OCI-LY1 (cell line): ENCODE measurements at regions not wholly inside any gene's neighbourhood (a gene's known extent, or its start where the extent isn't known, plus 50 kb on each side); places are given as distances from the start of the nearest gene placed in this dataset.

ENCODE experiments used
- H2AFZ ChIP-seq: fragments of 200-600 bp; sonication (generic), shearing (Covaris generic); 2 replicates; pipeline ENCODE4 v1.6.0; 2014; ENCODE audit warnings: antibody characterized with exemption, mild to moderate bottlenecking, low read length
- H3F3A ChIP-seq: fragments of 200-600 bp; sonication (generic), shearing (Covaris generic); 2 replicates; pipeline ENCODE4 v1.6.0; 2014; ENCODE audit warnings: mild to moderate bottlenecking, antibody characterized with exemption, low read length, moderate library complexity; ENCODE audit not compliant: insufficient read depth
- H3K27ac ChIP-seq: fragments of 200-600 bp; sonication (generic); 2 replicates; pipeline ENCODE4 v1.5.1; 2014; ENCODE audit warnings: low read length, mixed run types, mild to moderate bottlenecking, low read depth; ENCODE audit not compliant: poor library complexity, severe bottlenecking
- H3K27me3 ChIP-seq: fragments of 200-600 bp; sonication (generic); 2 replicates; pipeline ENCODE4 v1.6.0; 2014; ENCODE audit warnings: antibody characterized with exemption, mild to moderate bottlenecking, low read length, moderate library complexity; ENCODE audit not compliant: insufficient read depth
- H3K36me3 ChIP-seq: fragments of 200-600 bp; sonication (generic); 2 replicates; pipeline ENCODE4 v1.6.1; 2014; ENCODE audit warnings: mild to moderate bottlenecking, antibody characterized with exemption, low read length, moderate library complexity, mixed read lengths; ENCODE audit not compliant: insufficient read depth
- H3K4me1 ChIP-seq: fragments of 200-600 bp; sonication (generic); 2 replicates; pipeline ENCODE4 v1.5.1; 2014; ENCODE audit warnings: mild to moderate bottlenecking, low read length, moderate library complexity; ENCODE audit not compliant: insufficient read depth, severe bottlenecking
- H3K4me2 ChIP-seq: fragments of 200-600 bp; sonication (generic), shearing (Covaris generic); 2 replicates; pipeline ENCODE4 v1.6.1; 2014; ENCODE audit warnings: low read length
- H3K4me3 ChIP-seq: fragments of 200-600 bp; sonication (generic); 2 replicates; pipeline ENCODE4 v1.5.1; 2014; ENCODE audit warnings: low read length, low read depth, mild to moderate bottlenecking, mixed read lengths; ENCODE audit not compliant: poor library complexity, severe bottlenecking
- H3K79me2 ChIP-seq: fragments of 200-600 bp; shearing (Covaris generic); 2 replicates; pipeline ENCODE4 v1.6.1; 2016; ENCODE audit warnings: mixed run types, low read length, mixed read lengths; ENCODE audit not compliant: insufficient read depth
- H3K9ac ChIP-seq: fragments of 200-600 bp; sonication (generic), shearing (Covaris generic); 2 replicates; pipeline ENCODE4 v1.6.1; 2014; ENCODE audit warnings: mild to moderate bottlenecking, low read length, mixed read lengths
- H3K9me2 ChIP-seq: fragments of 200-600 bp; sonication (generic), shearing (Covaris generic); 2 replicates; pipeline ENCODE4 v1.6.1; 2014; ENCODE audit warnings: low read depth, mild to moderate bottlenecking, low read length, mixed read lengths
- H3K9me3 ChIP-seq: fragments of 200-600 bp; shearing (Covaris generic); 2 replicates; pipeline ENCODE4 v1.6.1; 2014; ENCODE audit warnings: low read length, mixed read lengths
- H4K20me1 ChIP-seq: fragments of 200-600 bp; sonication (generic), shearing (Covaris generic); 2 replicates; pipeline ENCODE4 v1.6.0; 2016; ENCODE audit warnings: mild to moderate bottlenecking, low read length; ENCODE audit not compliant: insufficient read depth
- CTCF ChIP-seq: fragments of 200-600 bp; sonication (generic), shearing (Covaris generic); IDR thresholded peaks from 2 replicates; pipeline ENCODE4 v1.5.1; 2017; ENCODE audit warnings: mild to moderate bottlenecking, antibody characterized with exemption, low read length, moderate library complexity, mixed read lengths
- EZH2 ChIP-seq: fragments of 200-600 bp; sonication (generic), shearing (Covaris generic); IDR thresholded peaks from 2 replicates; pipeline ENCODE4 v1.8.0; 2017; ENCODE audit warnings: borderline replicate concordance, mixed run types, mild to moderate bottlenecking, antibody characterized with exemption, low read length, moderate library complexity, mixed read lengths

- no peaks in the 10 kb centered on the region for H3K4me1 ChIP-seq
- no peaks in the 10 kb centered on the region for H3K9me2 ChIP-seq
Observed at GRCh38 chr4:22957774-22958309, 265.1 kb downstream of the GBA3 start.

GRCh38 chr4:22949161-22949855, 256.6 kb downstream of the GBA3 start:
- Histone ChIP-seq H3K27me3 (no peaks in the 10 kb centered on the region), H3K4me2 (no peak overlapping the region), H3K9me3 (no peaks in the 10 kb centered on the region), H3K4me3 (no peak overlapping the region), H2AFZ (no peak overlapping the region), H3K79me2 (no peaks in the 10 kb centered on the region), H4K20me1 (no peaks in the 10 kb centered on the region), H3F3A (no peaks in the 10 kb centered on the region), H3K9me2 (no peaks in the 10 kb centered on the region), H3K27ac (no peak overlapping the region), H3K36me3 (no peaks in the 10 kb centered on the region), H3K9ac (no peak overlapping the region), H3K4me1 (no peaks in the 10 kb centered on the region)
- TF ChIP-seq EZH2 (no peak), CTCF (no peak)

More at GRCh38 chr4:22957774-22958309, 265.1 kb downstream of the GBA3 start:
- no peaks in the 10 kb centered on the region for H3K27me3 ChIP-seq
- no peak overlapping the region for H3K9ac ChIP-seq
- no peaks in the 10 kb centered on the region for H3F3A ChIP-seq
- no peak overlapping the region for H2AFZ ChIP-seq
- H3K9me3 ChIP-seq, result no peaks in the 10 kb centered on the region
- no peak overlapping the region for H3K4me3 ChIP-seq
- no peak overlapping the region for H3K4me2 ChIP-seq
- TF ChIP-seq CTCF, result no peak
- no peak for TF ChIP-seq EZH2
- H3K27ac ChIP-seq, result no peak overlapping the region
- H3K36me3 ChIP-seq, result no peaks in the 10 kb centered on the region
- H4K20me1 ChIP-seq, result no peaks in the 10 kb centered on the region
- H3K79me2 ChIP-seq, result no peaks in the 10 kb centered on the region

GRCh38 chr4:22947851-22948250, 255.1 kb downstream of the GBA3 start:
- Histone ChIP-seq H3K27ac (no peak overlapping the region), H3K4me1 (no peaks in the 10 kb centered on the region), H4K20me1 (no peaks in the 10 kb centered on the region), H3K9me2 (no peaks in the 10 kb centered on the region), H3K9me3 (no peaks in the 10 kb centered on the region), H3K4me2 (no peak overlapping the region), H3K27me3 (no peaks in the 10 kb centered on the region), H3K36me3 (no peaks in the 10 kb centered on the region), H2AFZ (no peak overlapping the region), H3K9ac (no peak overlapping the region), H3K79me2 (no peaks in the 10 kb centered on the region), H3K4me3 (no peak overlapping the region), H3F3A (no peaks in the 10 kb centered on the region)
- TF ChIP-seq CTCF (no peak), EZH2 (no peak)
